OCI-LY3 (cell line): ENCODE measurements at regions not wholly inside any gene's neighbourhood (a gene's known extent, or its start where the extent isn't known, plus 50 kb on each side); places are given as distances from the start of the nearest gene placed in this dataset.

Experiments
- H2AFZ ChIP-seq: fragments of 200-600, 300-600 bp; shearing (Covaris generic); 2 replicates; pipeline ENCODE4 v1.6.0; 2014; ENCODE audit warnings: antibody characterized with exemption, low read depth, low read length
- H3K27ac ChIP-seq: fragments of 200-600, 300-600 bp; sonication (generic); 2 replicates; pipeline ENCODE4 v1.5.1; 2014; ENCODE audit warnings: mild to moderate bottlenecking, low read length, moderate library complexity, mixed read lengths
- H3K27me3 ChIP-seq: fragments of 200-600, 300-600 bp; sonication (generic); 2 replicates; pipeline ENCODE4 v1.6.1; 2014; ENCODE audit warnings: low read depth, low read length, mixed read lengths
- H3K36me3 ChIP-seq: fragments of 200-600, 300-600 bp; sonication (generic); replicated peaks from 2 replicates; pipeline ENCODE3; 2014; ENCODE audit warnings: low read depth, low read length, mixed read lengths
- H3K4me1 ChIP-seq: fragments of 300-600, 200-600 bp; sonication (generic); 2 replicates; pipeline ENCODE4 v1.6.1; 2014; ENCODE audit warnings: low read length, mixed read lengths
- H3K4me2 ChIP-seq: fragments of 200-600, 300-600 bp; sonication (generic); 2 replicates; pipeline ENCODE4 v1.6.1; 2014; ENCODE audit warnings: low read length, mixed read lengths
- H3K4me3 ChIP-seq: fragments of 300-600, 200-600 bp; sonication (generic); 2 replicates; pipeline ENCODE4 v1.5.1; 2014; ENCODE audit warnings: antibody characterized with exemption, mild to moderate bottlenecking, low read length, moderate library complexity
- H3K79me2 ChIP-seq: fragments of 300-600, 200-600 bp; shearing (Covaris generic); 2 replicates; pipeline ENCODE4 v1.6.1; 2014; ENCODE audit warnings: mild to moderate bottlenecking, low read length, mixed read lengths
- H3K9ac ChIP-seq: fragments of 300-600, 200-600 bp; shearing (Covaris generic); 2 replicates; pipeline ENCODE4 v1.6.0; 2014; ENCODE audit warnings: mild to moderate bottlenecking, low read length, moderate library complexity
- H3K9me3 ChIP-seq: fragments of 200-600, 300-600 bp; shearing (Covaris generic); 2 replicates; pipeline ENCODE4 v1.6.1; 2014; ENCODE audit warnings: low read length, mixed read lengths; ENCODE audit not compliant: insufficient read depth
- H4K20me1 ChIP-seq: fragments of 200-600, 300-600 bp; sonication (generic); 2 replicates; pipeline ENCODE4 v1.6.1; 2016; ENCODE audit warnings: low read length, mixed read lengths; ENCODE audit not compliant: insufficient read depth
- EZH2phosphoT487 ChIP-seq: fragments of 200-600 bp; shearing (Covaris generic); IDR thresholded peaks from 2 replicates; pipeline ENCODE4 v1.6.1; 2018; ENCODE audit warnings: antibody characterized with exemption, mixed run types, low read depth
- TF ChIP-seq, protein P1 (sequence below): fragments of 200-600, 300-600 bp; sonication (generic); IDR thresholded peaks from 2 replicates; pipeline ENCODE4 v1.5.1; 2014; ENCODE audit warnings: antibody characterized with exemption, low read length, low read depth

- Histone ChIP-seq H3K36me3 (no peaks in the 10 kb centered on the region), H3K9me3 (no peaks in the 10 kb centered on the region), H3K79me2 (no peaks in the 10 kb centered on the region), H3K4me1 (no peaks in the 10 kb centered on the region), H3K27ac (no peak overlapping the region), H3K4me2 (no peak overlapping the region), H4K20me1 (no peaks in the 10 kb centered on the region), H3K9ac (no peak overlapping the region), H2AFZ (no peak overlapping the region), H3K4me3 (no peak overlapping the region), H3K27me3 (no peaks in the 10 kb centered on the region)
- TF ChIP-seq EZH2phosphoT487: no peak
- TF ChIP-seq, protein P1, sequence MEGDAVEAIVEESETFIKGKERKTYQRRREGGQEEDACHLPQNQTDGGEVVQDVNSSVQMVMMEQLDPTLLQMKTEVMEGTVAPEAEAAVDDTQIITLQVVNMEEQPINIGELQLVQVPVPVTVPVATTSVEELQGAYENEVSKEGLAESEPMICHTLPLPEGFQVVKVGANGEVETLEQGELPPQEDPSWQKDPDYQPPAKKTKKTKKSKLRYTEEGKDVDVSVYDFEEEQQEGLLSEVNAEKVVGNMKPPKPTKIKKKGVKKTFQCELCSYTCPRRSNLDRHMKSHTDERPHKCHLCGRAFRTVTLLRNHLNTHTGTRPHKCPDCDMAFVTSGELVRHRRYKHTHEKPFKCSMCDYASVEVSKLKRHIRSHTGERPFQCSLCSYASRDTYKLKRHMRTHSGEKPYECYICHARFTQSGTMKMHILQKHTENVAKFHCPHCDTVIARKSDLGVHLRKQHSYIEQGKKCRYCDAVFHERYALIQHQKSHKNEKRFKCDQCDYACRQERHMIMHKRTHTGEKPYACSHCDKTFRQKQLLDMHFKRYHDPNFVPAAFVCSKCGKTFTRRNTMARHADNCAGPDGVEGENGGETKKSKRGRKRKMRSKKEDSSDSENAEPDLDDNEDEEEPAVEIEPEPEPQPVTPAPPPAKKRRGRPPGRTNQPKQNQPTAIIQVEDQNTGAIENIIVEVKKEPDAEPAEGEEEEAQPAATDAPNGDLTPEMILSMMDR: no peak
Measured at GRCh38 chr14:104388011-104388521, 191.5 kb upstream of the C14orf180 start.

DNA sequence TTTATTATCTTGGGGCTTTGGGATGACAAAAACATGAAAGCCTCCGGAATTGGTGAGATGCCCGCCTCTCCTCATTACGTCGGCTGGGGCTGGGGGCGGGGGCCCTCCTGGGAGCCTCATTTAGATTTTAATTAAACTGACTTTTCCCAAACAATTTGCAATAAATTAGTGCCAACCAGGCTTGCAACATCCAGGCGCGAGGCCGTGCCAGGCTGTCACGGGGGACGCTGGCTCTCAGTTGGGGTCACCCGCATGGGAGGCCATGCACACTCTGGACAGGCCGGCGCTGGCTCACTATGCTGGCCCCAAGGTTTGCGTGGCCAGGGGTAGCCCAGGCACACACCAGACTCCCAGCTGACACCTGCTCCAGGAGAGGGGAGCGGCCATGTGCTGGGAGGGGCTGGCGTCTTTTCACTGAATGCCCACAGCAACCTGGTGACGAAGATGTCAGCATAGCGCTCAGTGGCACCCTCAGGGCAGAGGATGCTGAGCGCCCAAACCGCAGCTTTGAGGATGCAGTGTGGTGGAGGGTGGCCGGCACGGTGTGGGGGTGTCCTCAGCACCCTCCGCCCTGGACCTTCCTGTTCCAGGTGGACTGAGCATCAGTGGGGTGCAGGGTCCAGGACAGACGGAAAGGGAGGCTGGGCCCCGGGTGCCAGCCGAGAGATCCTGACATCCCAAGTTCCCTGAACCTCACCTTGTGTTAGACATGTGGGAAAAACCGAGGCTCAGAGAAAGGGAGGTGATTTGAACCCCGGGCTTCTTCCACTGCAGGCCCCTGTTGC lies 190.8 kb upstream of the C14orf180 start:
- H3K4me2 ChIP-seq: no peak overlapping the region

DNA sequence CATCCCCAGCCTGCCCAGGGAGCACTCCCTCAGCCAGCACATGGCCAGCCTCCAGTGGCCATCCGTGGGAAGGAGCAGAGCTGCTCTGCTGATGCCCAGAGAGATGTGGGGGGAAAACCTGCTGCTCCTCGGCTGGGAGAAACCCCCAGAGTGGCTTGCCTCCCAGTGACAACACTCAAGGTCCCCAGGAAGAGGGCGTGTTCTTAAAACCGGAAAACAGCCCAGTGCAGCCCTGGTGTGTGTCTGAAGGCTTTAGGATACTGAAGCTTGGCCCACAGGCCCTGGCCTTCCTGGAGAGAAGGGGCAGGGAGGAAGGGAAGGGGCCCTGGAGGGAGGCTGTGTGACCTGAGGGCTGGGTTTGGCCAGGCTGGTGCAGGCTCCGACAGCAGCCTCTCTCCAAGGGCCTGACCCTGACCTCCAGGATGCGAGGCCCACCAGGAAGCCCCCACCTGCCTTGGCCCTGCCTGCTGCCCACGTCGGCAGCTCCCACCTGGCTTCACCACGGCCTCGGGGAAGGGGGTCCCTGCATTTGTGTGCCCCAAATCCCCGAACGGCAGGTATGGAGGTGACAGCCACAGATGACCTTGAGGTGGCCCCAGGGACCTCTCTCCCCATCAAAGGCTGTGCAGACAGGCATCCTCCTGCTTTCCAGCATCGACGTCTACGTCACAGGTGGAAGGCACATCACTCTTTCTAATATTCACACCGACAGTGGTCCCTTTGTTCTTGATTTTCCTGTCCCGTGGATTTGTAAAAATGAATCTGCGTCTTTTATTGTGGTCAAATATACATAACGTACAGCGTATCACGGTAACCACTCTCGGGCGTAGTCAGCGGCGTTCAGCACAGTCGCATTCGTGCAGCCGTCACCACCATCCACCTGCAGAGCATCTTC lies 190.0 kb upstream of the C14orf180 start:
- Histone ChIP-seq H3K9ac (no peak overlapping the region), H3K4me2 (no peak overlapping the region), H3K9me3 (no peaks in the 10 kb centered on the region), H3K4me1 (no peaks in the 10 kb centered on the region), H3K79me2 (no peaks in the 10 kb centered on the region), H2AFZ (no peak overlapping the region), H3K4me3 (no peak overlapping the region), H3K36me3 (no peaks in the 10 kb centered on the region), H3K27ac (no peak overlapping the region), H3K27me3 (no peaks in the 10 kb centered on the region), H4K20me1 (no peaks in the 10 kb centered on the region)
- TF ChIP-seq EZH2phosphoT487: no peak
- TF ChIP-seq, protein P1: no peak

More for the DNA sequence above, 190.8 kb upstream of the C14orf180 start:
- H3K27ac ChIP-seq: no peak overlapping the region
- H3K4me1 ChIP-seq: no peaks in the 10 kb centered on the region
- no peaks in the 10 kb centered on the region for H3K27me3 ChIP-seq
- no peaks in the 10 kb centered on the region for H4K20me1 ChIP-seq
- H3K9me3 ChIP-seq: no peaks in the 10 kb centered on the region
- no peak overlapping the region for H2AFZ ChIP-seq
- no peaks in the 10 kb centered on the region for H3K36me3 ChIP-seq
- TF ChIP-seq, protein P1: no peak
- no peak for TF ChIP-seq EZH2phosphoT487
- H3K79me2 ChIP-seq: no peaks in the 10 kb centered on the region
- H3K4me3 ChIP-seq: no peak overlapping the region
- no peak overlapping the region for H3K9ac ChIP-seq
